RWPE2 (cell line): ENCODE measurements at regions not wholly inside any gene's neighbourhood (a gene's known extent, or its start where the extent isn't known, plus 50 kb on each side); places are given as distances from the start of the nearest gene placed in this dataset.
"Not testable (repeated sequence)": the region's sequence is repeated elsewhere in the genome, so short reads cannot be mapped to it uniquely, and the experiment has no call there.

ENCODE experiments used
- ATAC-seq: fragments of 200-7000 bp; cut with Tn5 transposase; 3 replicates; pipeline ENCODE4 v1.9.1; 2021; ENCODE audit warnings: low read depth
- DNase-seq: peaks from one replicate; pipeline ENCODE4 v3.0.0-alpha.2; 2020; ENCODE audit warnings: low spot score
- H3K27ac ChIP-seq: fragments of 450-650 bp; 2 replicates; pipeline ENCODE4 v1.5.1; 2017; ENCODE audit warnings: mild to moderate bottlenecking; ENCODE audit not compliant: poor library complexity, severe bottlenecking
- H3K27me3 ChIP-seq: fragments of 250-450 bp; sonication (Bioruptor Pico); 2 replicates; pipeline ENCODE4 v1.5.1; 2021; ENCODE audit warnings: mild to moderate bottlenecking, moderate library complexity; ENCODE audit not compliant: insufficient read depth, poor library complexity, severe bottlenecking
- H3K36me3 ChIP-seq: fragments of 250-450 bp; sonication (Bioruptor Pico); 2 replicates; pipeline ENCODE4 v1.5.1; 2020; ENCODE audit warnings: low read depth, mild to moderate bottlenecking, moderate library complexity
- H3K4me1 ChIP-seq: fragments of 250-450 bp; sonication (Bioruptor Pico); 2 replicates; pipeline ENCODE4 v1.5.1; 2021; ENCODE audit warnings: mild to moderate bottlenecking, moderate library complexity; ENCODE audit not compliant: insufficient read depth, poor library complexity, severe bottlenecking
- H3K4me3 ChIP-seq: fragments of 250-450 bp; sonication (Bioruptor Pico); 2 replicates; pipeline ENCODE4 v1.5.1; 2021; ENCODE audit warnings: mild to moderate bottlenecking, moderate library complexity; ENCODE audit not compliant: severe bottlenecking
- H3K9me3 ChIP-seq: fragments of 250-450 bp; sonication (Bioruptor Pico); 2 replicates; pipeline ENCODE4 v1.5.1; 2021; ENCODE audit warnings: mild to moderate bottlenecking, moderate library complexity; ENCODE audit not compliant: severe bottlenecking

DNA sequence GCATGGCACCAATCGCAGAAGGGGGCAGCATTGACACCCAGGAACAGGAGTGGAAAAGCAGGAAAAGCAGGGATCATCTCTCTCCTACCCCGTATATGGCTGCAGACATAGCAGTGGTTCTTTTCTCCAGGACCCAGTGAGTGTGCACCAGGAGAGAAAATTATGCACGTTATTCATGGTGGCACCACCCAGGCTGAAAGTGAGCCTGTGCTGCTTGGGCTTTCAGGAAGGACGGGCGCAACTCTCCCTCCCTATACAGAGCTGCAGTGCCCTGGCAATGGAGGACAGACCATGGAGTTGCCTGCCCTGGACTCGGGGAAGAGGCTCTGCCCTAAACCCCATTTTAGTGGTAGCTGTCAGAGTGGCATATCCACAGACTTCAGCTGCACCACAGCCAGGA is 132.1 kb downstream of the PPIAL4A start:
- H3K4me1 ChIP-seq, H3K4me3 ChIP-seq, H3K27me3 ChIP-seq, DNase-seq, H3K9me3 ChIP-seq, H3K27ac ChIP-seq, H3K36me3 ChIP-seq: not testable (repeated sequence)
- peak; percentile 40 for ATAC-seq

DNA sequence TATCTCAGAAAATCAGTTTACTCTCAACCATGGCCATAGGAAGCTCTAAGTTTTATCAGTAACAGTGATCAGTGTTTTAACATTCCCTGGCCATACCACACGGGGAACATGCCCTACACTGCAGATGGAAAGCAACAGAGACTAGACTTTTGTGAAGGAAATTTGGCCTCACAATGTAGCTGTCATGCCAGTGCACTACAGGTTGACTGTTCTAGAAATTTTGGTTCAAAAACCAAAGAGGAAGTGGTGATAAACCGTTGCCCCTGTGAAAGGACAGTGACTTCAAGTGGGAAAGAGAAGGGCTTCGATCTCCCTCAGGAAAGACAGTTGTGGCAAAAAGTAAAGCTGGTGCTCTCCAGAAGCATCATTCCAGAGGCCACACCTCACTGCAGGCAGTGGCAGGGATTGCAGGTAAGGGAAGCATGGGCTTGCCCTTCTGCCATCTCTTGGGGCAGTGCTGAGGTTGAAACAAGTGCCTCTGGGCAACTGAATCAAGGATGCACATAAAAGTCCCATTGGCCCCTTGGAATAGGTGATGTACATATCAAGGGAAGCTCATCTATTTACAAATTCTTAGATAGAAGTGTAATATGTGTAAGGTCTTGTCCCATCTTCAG is 143.4 kb downstream of the PPIAL4A start:
- ATAC-seq, result peak; percentile 54; the same call in 2 of the 3 replicates
- H3K36me3 ChIP-seq, result not testable (repeated sequence)

DNA sequence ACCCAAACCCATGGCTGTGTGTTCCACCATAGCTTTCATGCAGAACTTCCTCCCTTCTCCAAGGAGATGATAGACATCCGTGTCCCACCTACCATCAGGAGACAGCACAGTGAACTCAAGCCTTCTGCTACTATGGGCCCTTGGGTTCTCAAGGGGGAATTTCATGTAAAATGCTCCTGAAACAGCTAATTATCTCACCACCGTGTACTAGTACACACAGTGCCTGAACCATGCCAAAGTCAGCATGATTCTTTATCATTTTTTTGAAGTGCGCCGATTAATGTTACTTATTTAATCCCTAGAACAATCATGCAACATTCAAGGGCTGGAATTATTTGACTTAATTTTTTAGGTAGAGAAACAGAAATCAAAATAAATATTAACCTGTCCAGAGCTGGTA is 147.2 kb downstream of the PPIAL4A start:
- DNase-seq, ATAC-seq, H3K27ac ChIP-seq, H3K36me3 ChIP-seq, H3K9me3 ChIP-seq, H3K4me3 ChIP-seq, H3K27me3 ChIP-seq, H3K4me1 ChIP-seq: not testable (repeated sequence)

More for the DNA sequence above, 143.4 kb downstream of the PPIAL4A start:
- not testable (repeated sequence) for H3K9me3 ChIP-seq, H3K27me3 ChIP-seq, H3K4me3 ChIP-seq, H3K4me1 ChIP-seq, H3K27ac ChIP-seq, DNase-seq

DNA sequence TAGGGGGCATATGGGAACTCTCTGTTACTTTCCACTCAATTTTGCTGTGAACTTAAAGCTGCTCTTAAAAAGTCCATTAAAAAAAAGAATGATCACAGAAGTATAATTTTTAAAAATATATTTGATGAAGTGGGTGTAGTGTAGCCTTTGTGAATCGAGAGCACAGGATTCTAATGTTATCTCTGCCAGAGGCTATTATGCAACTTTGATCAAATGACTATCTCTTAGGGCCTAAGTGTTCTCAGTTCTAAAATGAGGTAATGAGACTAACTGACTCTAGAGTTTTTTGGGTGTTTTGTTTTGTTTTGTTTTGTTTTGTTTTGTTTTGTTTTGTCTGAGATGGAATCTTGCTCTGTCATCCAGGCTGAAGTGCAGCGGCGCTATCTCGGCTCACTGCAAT is 143.2 kb downstream of the FAM72B start:
- H3K4me3 ChIP-seq, ATAC-seq: not testable (repeated sequence)

DNA sequence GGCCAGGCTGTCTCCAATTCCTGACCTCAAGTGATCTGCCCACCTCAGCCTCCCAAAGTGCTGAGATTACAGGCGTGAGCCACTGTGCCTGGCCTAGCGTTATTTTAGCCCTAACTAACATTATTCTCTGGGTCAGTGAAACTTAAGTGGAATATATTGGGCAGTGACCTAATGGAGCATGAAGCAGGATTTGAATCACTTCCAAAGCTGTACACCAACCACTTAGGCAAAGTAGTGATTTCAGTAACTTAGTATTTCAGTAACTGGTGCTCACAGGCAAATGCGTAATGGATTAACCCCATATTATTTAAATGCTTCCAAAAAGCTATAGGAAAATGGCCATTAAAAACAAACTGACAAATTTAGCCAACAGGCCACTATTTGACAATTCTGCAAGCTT is 142.6 kb downstream of the FAM72B start:
- not testable (repeated sequence) for H3K9me3 ChIP-seq, ATAC-seq, H3K4me1 ChIP-seq, H3K4me3 ChIP-seq, DNase-seq, H3K27ac ChIP-seq, H3K27me3 ChIP-seq, H3K36me3 ChIP-seq

More for the DNA sequence above, 143.2 kb downstream of the FAM72B start:
- not testable (repeated sequence) for H3K36me3 ChIP-seq, H3K27me3 ChIP-seq, H3K4me1 ChIP-seq, DNase-seq, H3K9me3 ChIP-seq, H3K27ac ChIP-seq

DNA sequence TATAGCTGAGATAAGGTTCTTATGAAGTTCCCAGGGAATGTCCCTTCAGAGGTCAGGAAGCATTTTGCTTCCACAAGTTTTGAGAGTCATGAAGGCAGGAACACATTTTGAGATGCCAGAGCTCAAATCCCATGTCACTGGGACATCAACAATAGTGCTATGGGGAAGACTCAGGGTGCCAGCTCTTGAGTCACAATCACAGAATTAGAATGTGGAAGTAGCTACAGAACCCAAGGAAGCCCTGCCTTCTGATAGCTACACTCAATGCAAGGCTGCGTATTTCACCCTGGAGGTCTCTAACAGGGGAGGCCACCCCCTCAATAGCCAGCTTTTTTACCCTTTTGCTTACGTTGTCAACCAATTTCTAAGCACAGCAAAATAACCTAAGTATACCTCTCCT is 141.3 kb downstream of the FAM72B start:
- H3K27me3 ChIP-seq, ATAC-seq, H3K9me3 ChIP-seq, H3K4me1 ChIP-seq, H3K27ac ChIP-seq, H3K36me3 ChIP-seq, DNase-seq, H3K4me3 ChIP-seq: not testable (repeated sequence)

DNA sequence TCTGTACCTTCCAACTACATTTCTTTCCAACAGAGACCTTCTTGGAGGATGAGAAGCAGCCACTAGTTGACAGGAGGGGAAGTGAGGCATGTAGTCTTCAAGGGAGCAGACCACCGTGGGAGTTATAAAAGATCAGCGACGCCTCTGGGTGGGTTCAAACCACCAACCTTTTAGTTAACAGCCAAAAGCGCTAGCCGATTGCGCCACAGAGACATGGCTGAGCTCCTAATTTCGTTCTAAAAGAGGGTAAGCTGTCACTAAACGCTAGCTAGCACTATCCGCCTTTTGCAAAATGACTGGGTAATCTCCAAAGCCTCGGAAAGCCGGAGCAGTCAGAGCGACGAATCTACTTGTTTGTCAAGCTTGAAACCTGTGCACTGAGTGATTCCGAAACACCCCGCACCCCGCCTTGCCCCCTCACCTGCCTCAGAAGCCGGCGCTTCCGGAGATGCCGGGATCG is 135.8 kb downstream of the FAM72B start:
- ATAC-seq, H3K9me3 ChIP-seq, H3K4me1 ChIP-seq, H3K36me3 ChIP-seq, DNase-seq, H3K27ac ChIP-seq, H3K27me3 ChIP-seq, H3K4me3 ChIP-seq: not testable (repeated sequence)

DNA sequence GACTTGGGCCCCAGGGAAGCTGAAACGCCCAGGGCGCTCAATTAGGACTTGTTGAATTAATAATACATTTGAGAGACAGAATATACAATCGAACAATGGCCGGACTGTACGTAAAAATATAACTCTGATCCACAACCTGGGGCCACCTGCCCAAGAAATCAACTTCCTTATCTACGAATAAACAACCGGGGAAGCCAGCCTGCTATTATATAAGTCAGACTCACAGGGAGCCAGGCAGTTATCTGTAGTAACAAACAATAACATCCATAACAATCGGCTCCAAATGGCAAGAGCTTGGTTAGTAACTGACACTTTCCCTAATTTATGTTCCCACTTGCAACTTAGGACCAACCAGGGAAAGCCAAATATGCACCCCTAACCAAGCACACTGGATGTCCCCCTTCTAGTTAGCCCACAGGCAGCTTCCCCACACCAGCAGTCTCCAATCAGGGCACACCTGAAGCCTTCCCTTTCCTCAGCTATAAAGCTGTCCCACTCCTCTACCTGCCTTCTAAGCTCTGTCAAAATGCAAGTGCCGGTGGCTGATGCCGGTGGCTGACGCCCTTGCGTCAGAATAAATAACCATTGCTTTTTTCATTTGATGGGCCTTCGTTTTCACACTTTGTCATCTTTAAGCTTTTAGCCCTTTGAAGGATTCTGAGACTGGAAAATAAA is 135.2 kb downstream of the FAM72B start:
- not testable (repeated sequence) for ATAC-seq, H3K27ac ChIP-seq, H3K27me3 ChIP-seq, H3K4me3 ChIP-seq, H3K4me1 ChIP-seq, DNase-seq, H3K36me3 ChIP-seq, H3K9me3 ChIP-seq

DNA sequence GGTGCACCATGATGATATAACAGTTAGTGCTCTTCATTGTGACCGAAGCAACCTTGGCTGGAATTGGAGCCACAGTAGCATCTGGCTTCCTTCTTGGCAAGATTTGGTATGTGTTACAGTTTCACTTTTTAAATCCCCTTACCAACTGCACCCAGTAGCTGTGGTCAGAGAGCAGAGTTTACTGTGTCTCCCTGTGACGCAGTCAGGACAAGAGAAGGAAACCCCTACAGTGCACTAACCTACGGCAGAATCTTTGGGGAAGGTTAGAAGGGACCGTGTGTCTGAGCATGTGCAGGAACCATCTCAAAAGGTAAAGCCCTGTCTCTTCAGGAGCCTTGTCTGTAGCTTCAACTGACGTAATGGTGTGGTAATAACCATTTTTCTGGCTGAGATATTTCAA is 134.0 kb downstream of the FAM72B start:
- not testable (repeated sequence) for H3K27me3 ChIP-seq, ATAC-seq, H3K4me3 ChIP-seq, H3K4me1 ChIP-seq, H3K27ac ChIP-seq, H3K9me3 ChIP-seq, DNase-seq, H3K36me3 ChIP-seq

DNA sequence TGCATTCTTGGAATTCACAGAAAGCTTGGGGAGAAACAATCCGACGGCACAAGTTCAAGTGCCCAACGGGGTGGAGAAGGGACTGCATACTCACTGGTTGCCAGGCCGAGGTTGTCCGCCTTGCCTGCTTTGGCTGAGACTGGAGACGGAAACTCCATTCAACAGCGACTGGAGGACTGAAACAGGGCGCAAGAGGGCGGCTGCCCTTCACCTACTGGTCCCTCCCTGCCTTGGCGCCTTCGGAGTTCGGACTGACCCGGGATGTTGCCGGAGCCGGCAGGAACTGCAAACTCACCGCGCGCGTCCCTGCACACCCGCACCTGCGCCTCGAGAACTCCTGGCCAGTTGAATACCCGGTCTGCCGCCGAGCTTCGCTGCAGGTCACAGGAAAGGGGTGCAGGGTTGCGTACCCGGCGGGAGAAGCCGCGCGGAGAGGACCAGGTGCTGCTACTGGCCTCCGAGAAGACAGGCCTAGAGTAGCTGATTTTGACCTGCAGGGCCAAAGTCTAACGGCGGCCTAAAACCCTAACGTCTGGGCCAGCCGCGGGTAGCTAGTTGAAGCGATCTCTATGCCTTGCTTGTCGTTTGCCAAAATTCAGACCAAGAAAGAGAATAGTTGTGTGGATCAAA is 132.9 kb downstream of the FAM72B start:
- not testable (repeated sequence) for H3K27me3 ChIP-seq, H3K9me3 ChIP-seq, H3K27ac ChIP-seq, ATAC-seq, H3K36me3 ChIP-seq, H3K4me1 ChIP-seq, DNase-seq, H3K4me3 ChIP-seq

DNA sequence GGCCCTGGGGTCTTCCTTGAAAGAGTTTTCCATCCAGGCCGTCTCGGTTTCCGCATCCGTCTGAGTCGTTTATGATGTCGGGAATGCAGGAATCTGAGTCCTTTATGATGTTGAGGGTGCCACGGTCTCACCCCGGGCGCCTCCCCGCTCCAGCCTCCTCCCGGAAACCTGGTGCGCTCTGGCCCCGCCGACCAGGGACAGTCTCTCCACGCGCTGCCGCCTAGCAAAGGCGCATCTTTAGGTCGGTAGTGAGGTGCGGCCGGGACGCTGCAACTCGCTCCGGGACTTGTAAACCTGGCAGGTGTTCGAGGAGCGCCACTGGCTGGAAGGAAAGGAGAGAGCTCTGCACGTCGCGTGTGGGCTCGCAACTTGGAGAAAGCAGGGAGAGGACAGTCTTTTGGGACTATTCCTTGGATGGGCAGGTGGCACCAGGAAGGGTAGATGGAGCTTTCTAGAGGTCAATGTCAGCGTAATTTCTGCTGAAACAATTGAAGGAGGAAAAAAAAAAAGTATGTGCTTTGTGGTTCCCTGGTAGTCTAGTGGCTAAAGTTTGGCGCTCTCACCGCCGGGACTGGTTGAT is 132.0 kb downstream of the FAM72B start:
- H3K9me3 ChIP-seq, H3K36me3 ChIP-seq, DNase-seq, H3K27me3 ChIP-seq, H3K4me3 ChIP-seq, H3K4me1 ChIP-seq, H3K27ac ChIP-seq: not testable (repeated sequence)
- ATAC-seq, result peak; percentile 31; the same call in 1 of the 3 replicates
